ENCODE measurements at regions not wholly inside any gene's neighbourhood (a gene's known extent, or its start where the extent isn't known, plus 50 kb on each side); places are given as distances from the start of the nearest gene placed in this dataset.

- DNase-seq (ENCODE audit: low read depth) = no peak
- TF ChIP-seq, protein P1, sequence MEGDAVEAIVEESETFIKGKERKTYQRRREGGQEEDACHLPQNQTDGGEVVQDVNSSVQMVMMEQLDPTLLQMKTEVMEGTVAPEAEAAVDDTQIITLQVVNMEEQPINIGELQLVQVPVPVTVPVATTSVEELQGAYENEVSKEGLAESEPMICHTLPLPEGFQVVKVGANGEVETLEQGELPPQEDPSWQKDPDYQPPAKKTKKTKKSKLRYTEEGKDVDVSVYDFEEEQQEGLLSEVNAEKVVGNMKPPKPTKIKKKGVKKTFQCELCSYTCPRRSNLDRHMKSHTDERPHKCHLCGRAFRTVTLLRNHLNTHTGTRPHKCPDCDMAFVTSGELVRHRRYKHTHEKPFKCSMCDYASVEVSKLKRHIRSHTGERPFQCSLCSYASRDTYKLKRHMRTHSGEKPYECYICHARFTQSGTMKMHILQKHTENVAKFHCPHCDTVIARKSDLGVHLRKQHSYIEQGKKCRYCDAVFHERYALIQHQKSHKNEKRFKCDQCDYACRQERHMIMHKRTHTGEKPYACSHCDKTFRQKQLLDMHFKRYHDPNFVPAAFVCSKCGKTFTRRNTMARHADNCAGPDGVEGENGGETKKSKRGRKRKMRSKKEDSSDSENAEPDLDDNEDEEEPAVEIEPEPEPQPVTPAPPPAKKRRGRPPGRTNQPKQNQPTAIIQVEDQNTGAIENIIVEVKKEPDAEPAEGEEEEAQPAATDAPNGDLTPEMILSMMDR (IDR thresholded peaks at IDR 0.05; ENCODE audit: low read depth, low read length, missing control alignments) = no peak
- no peak overlapping the region for H3K4me3 ChIP-seq (ENCODE audit: low read depth, low read length)
Observed at GRCh38 chr5:136892000-136892399, 526.7 kb upstream of the TRPC7 start.

DNA sequence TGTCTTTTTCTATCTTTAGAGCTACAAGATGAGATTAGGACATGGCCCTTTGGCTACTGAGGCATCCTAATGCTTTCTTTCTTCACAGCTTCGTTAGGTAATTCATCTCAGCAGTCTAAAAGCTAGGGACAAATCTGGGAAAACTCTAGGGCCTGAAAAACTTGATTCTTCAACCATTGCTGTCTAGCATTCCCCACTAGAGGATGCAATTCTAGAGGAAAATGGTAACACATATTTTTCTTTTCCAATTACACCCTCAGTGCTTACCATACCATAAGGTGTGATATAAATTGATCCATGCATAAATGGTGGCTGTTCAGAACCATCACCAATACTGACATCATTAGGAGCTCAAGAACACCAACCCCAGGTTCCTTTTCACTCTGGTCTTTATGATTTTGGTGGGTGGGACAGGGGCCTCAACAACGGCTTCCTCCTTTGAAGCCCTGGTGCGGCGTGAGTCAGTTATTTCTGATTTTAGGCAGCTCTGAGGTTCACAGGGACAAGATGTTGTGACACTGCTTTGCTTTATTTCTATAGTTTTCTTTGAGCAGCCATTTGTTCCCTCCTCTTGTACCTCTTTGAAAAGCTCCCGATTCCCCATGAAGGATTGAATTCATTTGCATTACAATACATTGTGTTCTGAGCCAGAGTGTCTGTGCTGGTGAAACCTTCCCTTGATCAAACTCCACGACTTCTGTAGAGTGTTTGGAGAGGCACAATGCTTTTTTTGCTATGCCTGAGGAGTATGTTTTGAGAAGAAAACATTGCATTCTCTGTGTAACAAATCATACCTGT is 526.0 kb upstream of the TRPC7 start:
- no peak overlapping the region for H3K4me3 ChIP-seq (ENCODE audit: low read depth, low read length)
- no peak for DNase-seq (ENCODE audit: low read depth)
- TF ChIP-seq, protein P1 (IDR thresholded peaks at IDR 0.05; ENCODE audit: low read depth, low read length, missing control alignments) = no peak

- DNase-seq (ENCODE audit: low read depth) = no peak
- TF ChIP-seq, protein P1 (IDR thresholded peaks at IDR 0.05; ENCODE audit: low read depth, low read length, missing control alignments) = no peak
- no peak overlapping the region for H3K4me3 ChIP-seq (ENCODE audit: low read depth, low read length)
Observed at GRCh38 chr5:136890431-136891148, 525.2 kb upstream of the TRPC7 start.

- DNase-seq (ENCODE audit: low read depth) = no peak
- H3K4me3 ChIP-seq (ENCODE audit: low read depth, low read length) = no peak overlapping the region
- TF ChIP-seq, protein P1 (IDR thresholded peaks at IDR 0.05; ENCODE audit: low read depth, low read length, missing control alignments) = no peak
Observed at GRCh38 chr5:136886608-136887007, 521.3 kb upstream of the TRPC7 start.

DNA sequence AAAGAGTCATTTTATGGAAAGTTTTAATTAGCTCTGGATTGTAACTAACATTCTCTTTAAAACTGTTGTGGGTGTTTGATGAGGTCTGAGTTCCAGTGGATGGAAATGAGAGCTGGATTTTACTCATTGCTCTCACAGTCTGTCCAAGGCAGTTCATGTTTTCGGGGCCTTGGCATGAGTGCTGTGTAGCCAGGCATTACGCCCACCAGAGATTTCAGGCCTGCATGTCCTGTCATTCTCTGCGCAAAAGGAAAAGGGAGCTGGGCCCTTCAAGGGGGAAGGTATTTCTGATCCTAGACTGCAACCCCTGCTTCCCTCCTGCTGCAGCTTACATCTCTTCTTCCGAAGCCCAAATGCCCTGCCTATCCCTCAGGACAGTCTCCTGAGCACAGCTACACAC is 499.6 kb upstream of the TRPC7 start:
- TF ChIP-seq, protein P1 (IDR thresholded peaks at IDR 0.05; ENCODE audit: low read depth, low read length, missing control alignments) = no peak
- DNase-seq (ENCODE audit: low read depth) = no peak
- no peak overlapping the region for H3K4me3 ChIP-seq (ENCODE audit: low read depth, low read length)

- H3K4me3 ChIP-seq (ENCODE audit: low read depth, low read length) = no peak overlapping the region
- TF ChIP-seq, protein P1 (IDR thresholded peaks at IDR 0.05; ENCODE audit: low read depth, low read length, missing control alignments) = no peak
- no peak for DNase-seq (ENCODE audit: low read depth)
Observed at GRCh38 chr5:136856648-136857047, 491.3 kb upstream of the TRPC7 start.
